ENCODE measurements at regions not wholly inside any gene's neighbourhood (a gene's known extent, or its start where the extent isn't known, plus 50 kb on each side); places are given as distances from the start of the nearest gene placed in this dataset.
"Not testable (repeated sequence)": the region's sequence is repeated elsewhere in the genome, so short reads cannot be mapped to it uniquely, and the experiment has no call there.

DNA sequence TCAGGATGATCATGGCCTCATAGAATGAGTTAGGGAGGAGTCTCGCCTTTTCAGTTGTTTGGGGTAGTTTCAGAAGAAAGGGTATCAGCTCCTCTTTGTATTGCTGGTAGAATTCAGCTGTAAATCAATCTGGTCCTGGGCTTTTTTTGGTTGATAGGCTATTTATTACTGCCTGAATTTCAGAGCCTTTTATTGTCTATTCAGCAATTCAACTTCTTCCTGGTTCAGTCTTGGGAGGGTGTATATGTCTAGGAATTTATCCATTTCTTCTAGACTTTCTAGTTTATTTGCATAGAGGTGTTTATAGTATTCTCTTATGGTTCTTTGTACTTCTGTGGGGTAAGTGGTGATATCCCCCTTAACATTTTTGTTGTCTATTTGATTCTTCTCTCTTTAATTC lies 1024.2 kb downstream of the DIPK2A start:
- H3K4me1 Mint-ChIP-seq (ENCODE audit: low read depth), result no peaks in the 10 kb centered on the region
- H3K36me3 Mint-ChIP-seq (ENCODE audit: insufficient read depth in 2 of 2), result no peaks in the 10 kb centered on the region
- H3K27me3 Mint-ChIP-seq (ENCODE audit: low read depth), result no peaks in the 10 kb centered on the region
- H3K4me3 Mint-ChIP-seq, result no peak overlapping the region
- ATAC-seq (replicated peaks in 1 of 2) (no peak), DNase-seq (no peak)
- no peak overlapping the region for H3K27ac Mint-ChIP-seq
- H3K9me3 Mint-ChIP-seq, result peaks cover 4 to 10% of the 10 kb centered on the region in 2 donors

DNA sequence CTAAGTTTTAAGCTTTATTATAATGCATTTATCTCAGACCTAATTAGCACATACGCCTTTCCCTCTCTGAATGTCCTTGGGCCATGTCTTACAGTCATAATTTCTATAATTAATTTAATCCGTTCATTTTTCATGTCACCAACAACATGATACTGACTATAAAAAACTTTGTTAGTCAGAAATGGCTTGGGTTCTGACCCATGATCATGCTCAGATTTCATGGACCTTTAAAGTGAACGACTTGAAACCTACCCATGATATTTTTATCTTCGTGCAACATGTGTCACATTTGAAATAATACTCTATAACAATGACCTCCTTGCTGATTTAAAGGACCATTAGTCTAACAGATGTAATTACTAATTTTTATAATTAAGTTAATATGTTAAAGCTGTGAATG lies 1033.8 kb downstream of the DIPK2A start:
- ATAC-seq (replicated peaks in 1 of 2) (no peak), DNase-seq (no peak)
- Mint-ChIP-seq H3K36me3 (ENCODE audit: insufficient read depth in 2 of 2) (no peaks in the 10 kb centered on the region), H3K27ac (no peak overlapping the region), H3K4me1 (ENCODE audit: low read depth) (no peaks in the 10 kb centered on the region), H3K27me3 (ENCODE audit: low read depth) (no peaks in the 10 kb centered on the region), H3K4me3 (no peak overlapping the region), H3K9me3 (peaks cover 0 to 1% of the 10 kb centered on the region in 2 donors)

DNA sequence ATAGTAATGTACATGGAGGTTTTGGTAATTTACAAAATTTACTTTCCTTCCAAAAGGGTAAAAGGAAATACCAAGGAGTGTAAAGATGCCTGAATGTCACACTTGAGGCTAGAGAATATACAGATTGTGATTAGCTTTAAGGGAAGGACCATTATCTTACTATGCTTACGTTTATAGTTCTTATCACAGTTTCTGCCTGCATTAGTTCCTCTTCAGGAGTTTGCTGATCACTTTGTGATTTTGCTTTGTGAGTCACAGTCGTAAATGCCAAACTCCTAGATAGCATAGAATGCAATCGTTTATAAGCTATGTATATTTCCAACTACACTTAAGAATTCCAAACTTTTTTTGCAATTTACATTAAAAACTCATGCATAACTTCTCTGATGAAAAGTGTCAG lies 1034.6 kb downstream of the DIPK2A start:
- no peaks in the 10 kb centered on the region for H3K4me1 Mint-ChIP-seq (ENCODE audit: low read depth)
- H3K36me3 Mint-ChIP-seq (ENCODE audit: insufficient read depth in 2 of 2), result no peaks in the 10 kb centered on the region
- no peak for ATAC-seq (replicated peaks in 1 of 2)
- no peak overlapping the region for H3K27ac Mint-ChIP-seq
- peaks cover 0 to 1% of the 10 kb centered on the region in 2 donors for H3K9me3 Mint-ChIP-seq
- H3K27me3 Mint-ChIP-seq (ENCODE audit: low read depth), result no peaks in the 10 kb centered on the region
- DNase-seq, result no peak
- no peak overlapping the region for H3K4me3 Mint-ChIP-seq

DNA sequence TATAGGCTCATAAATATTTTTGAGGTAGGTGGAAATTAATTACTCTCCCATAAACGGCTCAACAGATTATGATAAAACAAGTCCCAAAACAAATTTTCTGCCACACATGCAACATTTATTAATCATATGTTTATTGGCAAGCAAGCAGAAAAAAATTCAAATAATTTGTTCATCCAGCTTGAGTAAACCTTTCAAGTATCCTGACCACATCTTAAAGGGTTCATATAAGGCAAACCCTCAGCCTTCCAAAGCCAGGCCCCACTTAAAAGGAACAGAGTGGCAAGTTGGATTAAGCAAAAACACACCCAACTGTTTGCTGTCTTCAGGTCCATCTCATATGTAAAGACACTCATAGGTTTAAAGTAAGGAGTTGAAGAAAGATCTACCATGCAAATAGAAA lies 1042.3 kb downstream of the DIPK2A start:
- ATAC-seq (replicated peaks in 1 of 2) (no peak), DNase-seq (no peak)
- no peaks in the 10 kb centered on the region for H3K27me3 Mint-ChIP-seq (ENCODE audit: low read depth)
- H3K4me1 Mint-ChIP-seq (ENCODE audit: low read depth), result no peaks in the 10 kb centered on the region
- no peaks in the 10 kb centered on the region for H3K36me3 Mint-ChIP-seq (ENCODE audit: insufficient read depth in 2 of 2)
- no peak overlapping the region for H3K27ac Mint-ChIP-seq
- peaks cover 2 to 4% of the 10 kb centered on the region in 2 donors for H3K9me3 Mint-ChIP-seq
- no peak overlapping the region for H3K4me3 Mint-ChIP-seq

DNA sequence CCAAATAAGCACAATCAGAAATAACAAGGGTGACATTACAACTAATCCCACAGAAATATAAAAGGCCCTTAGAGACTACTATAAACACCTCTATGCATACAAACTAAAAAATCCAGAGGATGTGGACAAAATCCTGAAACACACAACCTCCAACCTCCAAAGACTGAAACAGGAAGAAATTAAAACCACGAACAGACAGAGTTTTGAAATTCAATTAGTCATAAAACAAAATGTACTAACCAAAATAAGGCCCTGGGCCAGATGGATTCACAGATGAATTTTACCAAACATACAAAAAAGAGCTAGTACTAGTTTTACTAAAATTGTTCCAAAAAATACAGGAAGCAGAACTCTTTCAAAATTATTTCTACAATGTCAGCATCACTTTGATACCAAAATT lies 1043.6 kb downstream of the DIPK2A start:
- no peaks in the 10 kb centered on the region for H3K36me3 Mint-ChIP-seq (ENCODE audit: insufficient read depth in 2 of 2)
- ATAC-seq (replicated peaks in 1 of 2), result no peak
- no peak for DNase-seq
- H3K4me3 Mint-ChIP-seq, result no peak overlapping the region
- no peak overlapping the region for H3K27ac Mint-ChIP-seq
- no peaks in the 10 kb centered on the region for H3K27me3 Mint-ChIP-seq (ENCODE audit: low read depth)
- peaks cover 2 to 4% of the 10 kb centered on the region in 2 donors for H3K9me3 Mint-ChIP-seq
- H3K4me1 Mint-ChIP-seq (ENCODE audit: low read depth), result no peaks in the 10 kb centered on the region

DNA sequence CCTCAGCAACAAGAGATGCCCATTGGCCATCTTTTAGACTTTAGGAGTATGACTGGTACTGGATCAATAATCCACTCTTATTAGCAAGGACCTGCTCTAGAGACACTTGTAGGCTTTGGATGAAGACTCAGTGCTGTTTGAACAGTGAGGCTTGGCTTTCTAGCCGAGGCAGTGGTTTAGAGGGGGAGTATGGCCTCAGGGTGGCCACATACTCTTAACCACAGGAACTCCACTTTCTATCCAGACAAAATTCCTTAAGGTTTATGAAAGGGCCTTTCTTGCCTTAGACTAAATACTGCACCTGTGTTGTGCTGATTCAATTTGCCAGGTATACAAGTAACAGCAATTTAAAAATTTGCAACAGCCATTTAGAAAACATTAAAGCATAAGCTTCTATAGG lies 1046.3 kb downstream of the DIPK2A start:
- Mint-ChIP-seq H3K27me3 (ENCODE audit: low read depth) (no peaks in the 10 kb centered on the region), H3K4me1 (ENCODE audit: low read depth) (no peaks in the 10 kb centered on the region), H3K36me3 (ENCODE audit: insufficient read depth in 2 of 2) (no peaks in the 10 kb centered on the region), H3K4me3 (no peak overlapping the region), H3K9me3 (peaks cover 2 to 4% of the 10 kb centered on the region in 2 donors), H3K27ac (no peak overlapping the region)
- ATAC-seq (replicated peaks in 1 of 2) (no peak), DNase-seq (no peak)

DNA sequence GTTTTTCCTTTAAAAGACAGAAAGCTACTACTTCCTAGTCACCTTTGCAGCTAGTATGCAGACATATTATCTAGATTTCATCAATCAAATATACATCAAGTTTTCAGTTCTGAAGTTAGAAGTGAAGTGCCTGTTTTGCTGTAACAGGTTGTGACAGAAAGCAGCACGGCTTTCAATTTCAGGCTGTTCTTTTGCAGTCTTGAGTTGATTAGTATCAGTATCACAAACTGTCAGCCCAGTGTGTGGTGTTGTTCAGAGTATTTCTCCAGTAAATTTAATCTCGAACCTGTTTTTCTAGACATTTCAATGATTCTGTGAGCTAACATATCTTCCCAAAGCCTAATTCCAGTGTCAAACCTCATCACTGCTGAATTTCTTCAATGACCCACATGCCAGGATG lies 1050.8 kb downstream of the DIPK2A start:
- Mint-ChIP-seq H3K27ac (no peak overlapping the region), H3K4me3 (no peak overlapping the region), H3K27me3 (ENCODE audit: low read depth) (no peaks in the 10 kb centered on the region), H3K36me3 (ENCODE audit: insufficient read depth in 2 of 2) (no peaks in the 10 kb centered on the region), H3K4me1 (ENCODE audit: low read depth) (no peaks in the 10 kb centered on the region), H3K9me3 (peaks cover 0 to 9% of the 10 kb centered on the region in 2 donors)
- ATAC-seq (replicated peaks in 1 of 2) (no peak), DNase-seq (no peak)

DNA sequence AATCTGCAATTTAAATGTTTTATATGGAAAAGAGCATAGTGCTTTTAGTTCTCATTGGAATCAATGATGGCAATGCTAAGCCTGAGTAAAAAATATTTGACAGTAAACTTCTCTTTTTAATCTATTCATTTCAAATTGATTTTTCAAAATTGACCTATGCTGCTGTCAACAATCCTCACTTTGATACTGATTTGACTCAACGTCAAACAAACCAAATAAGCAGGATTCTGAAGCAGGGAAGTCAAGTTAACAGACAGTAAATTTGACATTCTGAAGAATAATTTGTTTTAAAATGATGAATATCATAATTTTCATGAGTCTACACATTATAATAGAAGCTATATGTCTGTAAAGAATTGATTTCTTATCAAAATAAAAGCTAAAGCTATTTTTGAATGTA lies 1053.1 kb downstream of the DIPK2A start:
- H3K4me1 Mint-ChIP-seq (ENCODE audit: low read depth), result no peaks in the 10 kb centered on the region
- peaks cover 1 to 9% of the 10 kb centered on the region in 2 donors for H3K9me3 Mint-ChIP-seq
- no peak overlapping the region for H3K4me3 Mint-ChIP-seq
- H3K36me3 Mint-ChIP-seq (ENCODE audit: insufficient read depth in 2 of 2), result no peaks in the 10 kb centered on the region
- no peak overlapping the region for H3K27ac Mint-ChIP-seq
- DNase-seq, result no peak
- no peak for ATAC-seq (replicated peaks in 1 of 2)
- H3K27me3 Mint-ChIP-seq (ENCODE audit: low read depth), result no peaks in the 10 kb centered on the region

DNA sequence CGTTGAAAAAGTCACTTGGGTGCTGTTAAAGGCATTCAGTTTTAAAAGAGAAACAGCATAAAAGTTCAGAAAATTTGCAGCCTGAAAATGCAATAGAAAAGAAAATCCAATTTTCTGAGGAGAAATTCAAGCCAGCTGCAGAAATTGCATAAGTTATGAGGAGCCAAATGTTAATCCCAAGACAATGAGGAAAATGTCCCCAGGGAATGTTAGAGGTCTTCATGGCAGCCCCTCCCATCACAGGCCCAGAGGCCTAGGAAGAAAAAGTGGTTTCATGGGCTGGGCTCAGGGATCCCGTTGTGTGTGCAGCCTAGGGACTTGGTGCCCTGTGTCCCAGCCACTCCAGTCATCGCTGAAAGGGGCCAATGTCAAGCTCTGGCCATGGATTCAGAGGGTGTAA lies 1055.6 kb downstream of the DIPK2A start:
- not testable (repeated sequence) for H3K36me3 Mint-ChIP-seq (ENCODE audit: insufficient read depth in 2 of 2); H3K4me3 Mint-ChIP-seq; ATAC-seq (replicated peaks in 1 of 2)

DNA sequence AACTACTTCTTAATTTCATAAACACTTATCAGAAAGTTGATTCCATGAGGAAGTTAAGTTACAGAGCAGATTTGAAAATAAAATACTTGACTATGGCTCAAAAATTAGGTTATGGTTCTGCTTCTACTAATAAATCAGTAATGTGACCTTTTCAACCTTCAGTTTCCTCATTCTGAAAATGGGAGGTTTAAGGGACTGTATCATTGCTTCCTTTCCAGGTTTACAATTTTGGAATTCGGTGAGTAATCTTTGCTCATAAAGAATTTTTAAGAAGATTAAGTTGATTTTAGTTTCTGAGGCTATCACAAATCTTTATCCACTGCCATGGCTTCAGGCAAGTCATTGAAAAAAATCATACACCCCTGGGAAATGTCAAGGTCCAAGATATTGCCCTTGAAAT lies 1061.2 kb downstream of the DIPK2A start:
- Mint-ChIP-seq H3K27me3 (ENCODE audit: low read depth) (no peaks in the 10 kb centered on the region), H3K9me3 (peaks cover 0 to 8% of the 10 kb centered on the region in 2 donors), H3K27ac (no peak overlapping the region), H3K4me1 (ENCODE audit: low read depth) (no peaks in the 10 kb centered on the region), H3K36me3 (ENCODE audit: insufficient read depth in 2 of 2) (no peaks in the 10 kb centered on the region), H3K4me3 (no peak overlapping the region)
- ATAC-seq (replicated peaks in 1 of 2) (no peak), DNase-seq (no peak)

More for the DNA sequence above, 1055.6 kb downstream of the DIPK2A start:
- not testable (repeated sequence) for H3K4me1 Mint-ChIP-seq (ENCODE audit: low read depth); H3K9me3 Mint-ChIP-seq; DNase-seq; H3K27me3 Mint-ChIP-seq (ENCODE audit: low read depth); H3K27ac Mint-ChIP-seq

DNA sequence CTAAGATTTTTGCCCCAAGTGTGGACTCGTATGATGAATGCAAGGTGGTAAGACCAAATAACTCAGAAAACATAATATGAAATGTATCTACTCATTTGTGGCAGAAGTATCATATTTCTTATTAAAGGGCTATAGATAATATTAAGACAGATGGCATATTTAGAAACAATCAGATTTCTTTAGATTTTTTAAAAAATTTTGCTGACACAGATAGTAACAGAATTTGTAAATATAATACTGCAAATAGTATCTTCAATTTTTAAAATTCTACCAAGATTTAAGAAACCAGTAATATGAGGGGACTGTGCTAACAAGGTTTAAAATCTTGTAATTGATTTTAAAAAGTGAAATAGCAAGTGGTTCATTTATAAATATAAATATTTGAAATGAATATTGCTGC lies 1064.1 kb downstream of the DIPK2A start:
- Mint-ChIP-seq H3K9me3 (peaks cover 0 to 6% of the 10 kb centered on the region in 2 donors), H3K27me3 (ENCODE audit: low read depth) (no peaks in the 10 kb centered on the region)
- ATAC-seq (replicated peaks in 1 of 2), result no peak

DNA sequence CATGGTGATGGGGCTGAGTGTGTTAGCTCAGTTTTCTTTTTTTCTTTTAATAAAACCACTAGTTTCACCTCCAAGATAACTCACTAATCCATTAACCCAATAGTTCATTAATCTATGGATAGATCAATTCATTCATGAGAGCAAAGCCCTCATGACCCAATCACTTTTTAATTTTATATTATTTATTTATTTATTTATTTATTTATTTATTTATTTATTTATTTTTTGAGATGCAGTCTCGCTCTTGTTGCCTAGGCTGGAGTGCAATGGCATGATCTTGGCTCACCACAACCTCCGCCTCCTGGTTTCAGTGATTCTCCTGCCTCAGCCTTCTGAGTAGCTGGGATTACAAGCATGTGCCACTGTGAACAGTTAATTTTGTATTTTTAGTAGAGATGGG lies 1082.4 kb downstream of the DIPK2A start:
- H3K9me3 Mint-ChIP-seq; H3K4me3 Mint-ChIP-seq; H3K36me3 Mint-ChIP-seq (ENCODE audit: insufficient read depth in 2 of 2); ATAC-seq (replicated peaks in 1 of 2); H3K27me3 Mint-ChIP-seq (ENCODE audit: low read depth); H3K4me1 Mint-ChIP-seq (ENCODE audit: low read depth); H3K27ac Mint-ChIP-seq; DNase-seq: not testable (repeated sequence)

More for the DNA sequence above, 1064.1 kb downstream of the DIPK2A start:
- H3K4me1 Mint-ChIP-seq (ENCODE audit: low read depth), result no peaks in the 10 kb centered on the region
- H3K4me3 Mint-ChIP-seq, result no peak overlapping the region
- no peaks in the 10 kb centered on the region for H3K36me3 Mint-ChIP-seq (ENCODE audit: insufficient read depth in 2 of 2)
- H3K27ac Mint-ChIP-seq, result no peak overlapping the region
- DNase-seq, result no peak

DNA sequence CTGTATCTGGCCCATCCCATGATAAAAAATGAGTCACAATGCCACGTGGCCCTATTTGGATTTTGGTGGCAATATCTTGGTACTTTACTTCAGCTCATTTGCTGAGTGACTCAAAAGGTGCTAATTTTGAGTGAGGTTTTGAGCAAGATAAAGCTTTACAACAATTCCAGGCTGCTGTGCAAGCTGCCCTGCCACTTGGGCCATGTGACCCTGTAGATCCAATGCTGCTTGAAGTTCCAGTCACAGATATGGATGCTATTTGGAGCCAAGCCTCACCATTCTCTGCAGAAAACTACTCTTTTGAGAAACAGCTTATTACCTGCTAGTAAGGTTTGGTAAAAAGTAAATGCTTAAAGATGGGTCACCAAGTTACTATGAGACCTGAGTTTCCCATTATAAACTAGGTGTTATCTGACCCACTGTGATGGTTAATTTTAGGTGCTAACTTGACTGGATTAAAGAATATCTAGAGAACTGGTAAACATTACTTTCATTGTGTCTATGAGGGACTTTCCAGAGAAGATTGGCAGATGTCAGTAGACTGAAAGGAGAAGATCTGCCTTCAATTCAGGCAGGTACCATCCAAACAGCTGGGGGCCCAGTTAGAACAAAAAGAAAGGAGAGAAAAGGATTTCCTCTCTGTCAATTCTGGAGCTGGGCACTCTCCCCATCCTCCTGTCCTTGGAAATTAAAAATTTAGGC lies 1083.9 kb downstream of the DIPK2A start:
- peaks cover under 1 to 1% of the 10 kb centered on the region in 2 donors for H3K36me3 Mint-ChIP-seq (ENCODE audit: insufficient read depth in 2 of 2)
- H3K4me3 Mint-ChIP-seq, result no peak overlapping the region
- no peaks in the 10 kb centered on the region for H3K27me3 Mint-ChIP-seq (ENCODE audit: low read depth)
- no peak overlapping the region for H3K27ac Mint-ChIP-seq
- no peak for ATAC-seq (replicated peaks in 1 of 2)
- H3K4me1 Mint-ChIP-seq (ENCODE audit: low read depth), result no peaks in the 10 kb centered on the region
- no peak for DNase-seq
- peaks cover 0 to 2% of the 10 kb centered on the region in 2 donors for H3K9me3 Mint-ChIP-seq

DNA sequence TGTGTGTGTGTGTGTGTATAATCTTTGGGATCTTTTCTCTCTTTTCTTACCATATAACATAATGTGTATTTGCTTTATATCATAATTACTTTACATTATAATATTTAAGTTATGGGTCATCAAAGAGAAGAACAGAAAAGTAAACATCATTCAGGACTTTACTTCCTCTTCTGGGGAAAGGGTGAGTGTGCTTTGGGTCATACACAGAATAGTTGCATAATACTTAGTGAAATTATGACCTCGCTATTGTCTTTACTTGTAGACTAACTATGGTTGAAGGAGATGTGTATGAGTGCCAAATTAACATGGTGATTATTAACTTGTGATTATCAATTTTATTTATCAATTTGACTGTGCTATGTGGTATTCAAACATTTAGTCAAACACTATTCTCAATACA lies 1086.9 kb downstream of the DIPK2A start:
- Mint-ChIP-seq H3K27me3 (ENCODE audit: low read depth) (no peaks in the 10 kb centered on the region), H3K27ac (no peak overlapping the region), H3K36me3 (ENCODE audit: insufficient read depth in 2 of 2) (peaks cover 3 to 4% of the 10 kb centered on the region in 2 donors), H3K9me3 (peaks cover 2 to 4% of the 10 kb centered on the region in 2 donors), H3K4me1 (ENCODE audit: low read depth) (no peaks in the 10 kb centered on the region), H3K4me3 (no peak overlapping the region)
- ATAC-seq (replicated peaks in 1 of 2) (no peak), DNase-seq (no peak)

Measured in activated T-cell treated with anti-CD3 and anti-CD28 coated beads, Interleukin-2, amount 50 U/mL, for 72 hours (primary cell).